Epithelial cell of proximal tubule (primary cell): ENCODE measurements at regions not wholly inside any gene's neighbourhood (a gene's known extent, or its start where the extent isn't known, plus 50 kb on each side); places are given as distances from the start of the nearest gene placed in this dataset.
"Not testable (repeated sequence)": the region's sequence is repeated elsewhere in the genome, so short reads cannot be mapped to it uniquely, and the experiment has no call there.

Experiments used
- DNase-seq: peaks from one replicate; pipeline ENCODE4 v3.0.0-alpha.2; 2011; ENCODE audit warnings: low read depth
- H3K4me3 ChIP-seq: 2 replicates; pipeline ENCODE4 v1.5.1; 2011; ENCODE audit warnings: low read depth, mild to moderate bottlenecking, low read length
- TF ChIP-seq, protein P1 (sequence below): conservative IDR thresholded peaks from 2 replicates; pipeline ENCODE4 v1.5.1; 2012; ENCODE audit warnings: low read depth, mild to moderate bottlenecking, low read length

DNA sequence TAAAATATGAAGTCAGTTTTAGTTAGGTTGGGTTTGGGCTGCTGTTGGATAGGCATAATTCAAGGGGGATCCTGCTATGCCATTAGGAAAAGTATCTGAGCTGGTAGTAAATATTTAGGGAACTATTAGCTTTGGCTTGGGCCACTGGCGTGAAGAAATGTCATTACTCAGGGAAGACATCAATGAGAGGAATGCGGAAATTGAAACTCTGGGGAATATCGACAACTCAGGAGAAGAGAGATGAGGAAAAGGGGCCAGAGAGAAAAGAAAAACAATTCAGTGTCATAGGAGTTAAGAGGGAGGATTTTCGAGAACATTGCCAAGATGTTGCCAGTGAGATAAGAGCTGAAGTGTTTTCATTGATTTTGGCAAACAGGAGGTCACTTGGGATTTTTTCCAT is 149.7 kb upstream of the PARD3B start:
- H3K4me3 ChIP-seq: no peak overlapping the region
- DNase-seq: no peak
- TF ChIP-seq, protein P1, sequence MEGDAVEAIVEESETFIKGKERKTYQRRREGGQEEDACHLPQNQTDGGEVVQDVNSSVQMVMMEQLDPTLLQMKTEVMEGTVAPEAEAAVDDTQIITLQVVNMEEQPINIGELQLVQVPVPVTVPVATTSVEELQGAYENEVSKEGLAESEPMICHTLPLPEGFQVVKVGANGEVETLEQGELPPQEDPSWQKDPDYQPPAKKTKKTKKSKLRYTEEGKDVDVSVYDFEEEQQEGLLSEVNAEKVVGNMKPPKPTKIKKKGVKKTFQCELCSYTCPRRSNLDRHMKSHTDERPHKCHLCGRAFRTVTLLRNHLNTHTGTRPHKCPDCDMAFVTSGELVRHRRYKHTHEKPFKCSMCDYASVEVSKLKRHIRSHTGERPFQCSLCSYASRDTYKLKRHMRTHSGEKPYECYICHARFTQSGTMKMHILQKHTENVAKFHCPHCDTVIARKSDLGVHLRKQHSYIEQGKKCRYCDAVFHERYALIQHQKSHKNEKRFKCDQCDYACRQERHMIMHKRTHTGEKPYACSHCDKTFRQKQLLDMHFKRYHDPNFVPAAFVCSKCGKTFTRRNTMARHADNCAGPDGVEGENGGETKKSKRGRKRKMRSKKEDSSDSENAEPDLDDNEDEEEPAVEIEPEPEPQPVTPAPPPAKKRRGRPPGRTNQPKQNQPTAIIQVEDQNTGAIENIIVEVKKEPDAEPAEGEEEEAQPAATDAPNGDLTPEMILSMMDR: no peak

DNA sequence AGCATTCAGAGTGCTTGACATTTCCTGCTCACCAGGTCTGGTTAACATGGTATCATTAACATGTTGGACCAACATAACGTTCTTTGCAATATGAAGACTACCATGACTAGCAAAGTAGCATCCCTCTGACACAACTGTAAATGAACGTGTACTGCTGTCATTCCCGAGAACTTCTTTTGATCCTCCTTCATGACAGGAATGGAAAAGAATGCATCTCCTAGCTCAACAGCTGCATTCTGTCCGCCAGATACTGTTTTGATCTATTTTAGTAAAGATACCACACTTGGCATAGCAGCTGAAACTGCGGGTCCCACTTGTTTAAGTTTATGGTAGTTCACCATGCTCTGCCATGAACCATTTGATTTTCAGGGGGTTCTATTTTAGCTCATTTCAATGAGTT is 144.2 kb upstream of the PARD3B start:
- TF ChIP-seq, protein P1: no peak
- no peak for DNase-seq
- H3K4me3 ChIP-seq: no peak overlapping the region

DNA sequence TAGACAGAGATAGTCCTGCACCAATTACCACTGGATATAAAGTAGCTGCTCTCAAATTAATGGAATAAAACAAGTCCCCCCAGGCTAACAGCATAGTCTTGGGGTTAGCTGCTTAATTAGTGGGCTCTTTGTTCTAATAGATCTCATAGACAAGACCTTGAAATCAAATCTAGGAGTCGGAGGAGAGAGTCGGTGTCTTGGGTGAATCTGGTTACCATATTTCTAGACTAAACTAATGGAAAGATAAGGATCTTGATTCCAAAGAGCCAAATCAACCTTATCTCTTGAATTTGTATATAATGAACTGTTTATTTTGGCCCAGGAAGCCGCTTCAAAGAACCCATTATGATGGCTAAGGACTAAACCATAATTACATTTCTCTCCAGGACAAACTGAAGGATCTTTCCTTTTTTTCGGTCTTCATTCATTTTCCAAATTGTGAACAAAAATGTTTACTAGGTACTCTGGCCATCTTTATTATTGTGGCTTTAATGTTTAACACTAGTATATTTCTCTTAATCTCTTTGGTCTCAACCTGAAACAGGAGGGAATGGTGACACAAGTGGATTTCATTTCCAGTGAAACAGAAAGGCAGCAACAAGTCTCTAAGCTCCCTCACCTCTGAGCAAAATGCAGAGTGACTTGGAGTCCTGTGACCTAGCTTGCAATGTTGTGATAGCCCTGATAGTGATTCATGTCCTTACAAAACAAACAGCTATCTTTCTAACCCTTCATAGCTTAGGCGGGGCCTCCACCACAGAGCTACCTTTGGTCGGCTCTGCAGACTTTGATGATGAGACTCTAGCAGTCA is 137.9 kb upstream of the PARD3B start:
- peak; percentile 41 for DNase-seq
- no peak overlapping the region for H3K4me3 ChIP-seq
- TF ChIP-seq, protein P1: no peak

DNA sequence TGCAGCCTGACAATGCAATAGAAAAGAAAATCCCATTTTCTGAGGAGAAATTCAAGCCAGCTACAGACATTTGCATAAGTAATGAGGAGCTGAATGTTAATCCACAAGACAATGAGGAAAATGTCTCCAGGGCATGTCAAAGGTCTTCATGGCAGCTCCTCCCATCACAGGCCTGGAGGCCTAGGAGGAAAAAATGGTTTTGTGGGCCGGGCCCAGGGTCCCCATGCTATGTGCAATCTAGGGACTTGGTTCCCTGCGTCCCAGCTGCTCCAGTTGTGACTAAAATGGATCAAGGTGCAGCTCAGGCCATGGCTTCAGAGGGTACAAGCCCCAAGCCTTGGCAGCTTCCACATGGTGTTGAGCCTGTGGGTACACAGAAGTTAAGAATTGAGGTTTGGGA is 132.5 kb upstream of the PARD3B start:
- DNase-seq, H3K4me3 ChIP-seq: not testable (repeated sequence)

DNA sequence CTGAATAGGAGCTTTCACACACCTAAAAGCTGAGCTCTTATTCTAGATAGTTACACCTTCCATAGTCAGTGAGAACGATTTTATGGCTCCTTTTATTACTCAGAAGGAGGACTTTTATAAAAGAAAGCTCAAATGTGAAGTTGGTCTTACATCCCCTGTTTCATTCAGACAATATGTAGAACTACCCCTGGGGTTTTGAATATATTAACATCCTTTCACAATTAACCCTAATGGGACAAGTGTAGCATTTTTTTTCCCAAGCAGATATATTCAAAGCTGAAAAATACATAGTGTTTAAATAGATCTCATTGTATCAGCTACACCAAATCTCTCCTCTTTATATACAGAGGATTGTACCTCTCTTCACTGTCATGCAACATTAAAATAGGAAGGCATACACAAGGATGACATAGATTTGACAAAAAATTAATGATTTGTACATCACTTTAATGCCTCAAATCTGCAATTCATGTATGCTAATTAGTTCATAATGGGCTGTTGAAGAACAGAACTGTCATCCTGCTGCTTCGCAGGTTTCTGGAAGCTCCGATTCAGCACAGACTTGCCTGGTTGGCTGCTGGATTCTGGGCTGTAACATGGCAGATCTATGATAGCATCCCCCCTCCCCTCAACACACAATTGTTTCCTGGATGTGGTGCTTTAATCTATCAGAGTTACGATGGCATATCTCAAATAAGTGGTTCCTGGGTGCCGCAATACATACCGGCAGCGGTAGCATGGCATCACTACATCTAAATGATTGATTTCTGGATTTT is 129.7 kb upstream of the PARD3B start:
- no peak for DNase-seq
- TF ChIP-seq, protein P1: no peak
- H3K4me3 ChIP-seq: no peak overlapping the region

DNA sequence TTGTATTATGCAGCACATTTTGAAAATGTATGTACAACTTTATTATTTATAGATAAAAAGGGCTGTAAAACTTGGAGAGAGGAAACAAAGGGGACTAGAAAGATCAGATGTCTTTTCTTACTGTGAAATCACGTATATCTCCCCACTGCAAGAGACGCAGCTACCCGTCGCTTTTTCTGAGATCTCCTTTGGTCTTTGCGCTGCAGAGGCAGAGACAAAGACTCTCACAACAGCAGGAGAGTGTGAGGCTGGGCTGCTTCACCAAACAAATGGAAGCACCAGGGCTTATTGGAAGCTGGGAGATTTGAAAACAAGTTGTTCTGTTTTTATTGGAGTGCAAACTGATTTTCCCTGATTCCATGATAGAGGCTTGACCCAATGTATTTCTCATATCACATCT is 129.0 kb upstream of the PARD3B start:
- DNase-seq: no peak
- no peak overlapping the region for H3K4me3 ChIP-seq
- TF ChIP-seq, protein P1: no peak

DNA sequence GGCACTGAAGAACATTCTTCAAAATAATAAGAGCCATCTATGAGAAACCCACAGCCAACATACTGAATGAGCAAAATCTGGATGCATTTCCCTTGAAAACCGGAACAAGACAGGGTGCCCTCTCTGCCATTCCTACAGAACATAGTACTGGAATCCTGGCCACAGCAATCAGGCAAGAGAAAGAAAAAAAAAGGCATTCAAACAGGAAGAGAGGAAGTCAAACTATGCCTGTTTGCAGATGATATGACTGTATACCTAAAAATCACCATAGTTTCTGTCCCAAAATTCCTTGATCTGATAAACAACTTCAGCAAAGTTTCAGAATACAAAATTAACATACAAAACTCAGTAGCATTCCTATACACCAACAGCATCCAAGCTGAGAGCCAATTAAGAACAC is 119.5 kb upstream of the PARD3B start:
- no peak for DNase-seq
- TF ChIP-seq, protein P1: no peak
- H3K4me3 ChIP-seq: no peak overlapping the region
